ENCODE measurements at regions not wholly inside any gene's neighbourhood (a gene's known extent, or its start where the extent isn't known, plus 50 kb on each side); places are given as distances from the start of the nearest gene placed in this dataset.

- TF ChIP-seq CTCF (IDR thresholded peaks at IDR 0.05) (no peak), POLR2A (IDR thresholded peaks at IDR 0.05) (no peak)
Observed at GRCh38 chr2:129015397-129016285, 697.0 kb upstream of the HS6ST1 start.

All from Peyer's patch (tissue), 4 donors.